IPS-NIHi7 (cell line): ENCODE measurements at regions not wholly inside any gene's neighbourhood (a gene's known extent, or its start where the extent isn't known, plus 50 kb on each side); places are given as distances from the start of the nearest gene placed in this dataset.
A peak's percentile ranks its signal among the peaks of the same experiment; 100 is the strongest.

Experiments
- DNase-seq: peaks from one replicate; pipeline ENCODE4 v3.0.0; 2012; ENCODE audit warnings: mixed read lengths; ENCODE audit errors: extremely low spot score

- no peak for DNase-seq
These were observed 171.3 kb downstream of the SNCA start for GRCh38 chr4:89665662-89666061.

GRCh38 chr4:89664521-89664920 is 172.4 kb downstream of the SNCA start:
- no peak for DNase-seq

DNA sequence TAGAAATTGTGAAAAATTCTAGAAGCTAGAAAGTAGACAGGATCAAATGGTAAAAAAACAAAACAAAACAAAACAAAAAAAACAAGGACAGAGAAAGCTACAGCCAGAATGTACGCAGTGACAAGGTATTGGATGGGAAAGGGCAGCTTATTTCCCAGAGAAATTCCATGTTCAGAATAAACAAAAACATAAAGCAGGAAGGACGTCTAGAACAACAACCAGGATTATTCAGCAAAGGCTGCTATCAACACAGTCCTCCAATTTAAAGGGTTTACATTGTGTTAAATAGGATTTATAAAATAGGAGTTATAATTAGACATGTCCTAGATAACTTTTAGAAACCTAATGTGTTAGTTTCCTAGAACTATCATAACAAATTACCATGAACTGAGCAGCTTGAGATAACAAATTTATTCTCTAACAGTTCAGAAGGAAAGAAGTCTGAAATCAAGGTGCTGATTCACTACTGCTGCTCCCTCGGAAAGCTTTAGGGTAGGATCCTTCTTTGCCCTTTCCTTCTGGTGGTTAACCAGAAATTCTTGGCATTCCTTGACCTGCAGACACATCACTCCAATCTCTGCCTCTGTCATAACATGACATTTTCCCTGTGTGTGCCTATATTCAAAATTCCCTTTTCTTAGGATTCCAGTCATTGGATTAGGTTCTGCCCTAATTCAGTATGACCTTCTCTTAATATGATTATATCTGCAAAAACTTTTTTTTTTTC is 175.6 kb downstream of the SNCA start:
- peak; percentile 37 for DNase-seq

DNA sequence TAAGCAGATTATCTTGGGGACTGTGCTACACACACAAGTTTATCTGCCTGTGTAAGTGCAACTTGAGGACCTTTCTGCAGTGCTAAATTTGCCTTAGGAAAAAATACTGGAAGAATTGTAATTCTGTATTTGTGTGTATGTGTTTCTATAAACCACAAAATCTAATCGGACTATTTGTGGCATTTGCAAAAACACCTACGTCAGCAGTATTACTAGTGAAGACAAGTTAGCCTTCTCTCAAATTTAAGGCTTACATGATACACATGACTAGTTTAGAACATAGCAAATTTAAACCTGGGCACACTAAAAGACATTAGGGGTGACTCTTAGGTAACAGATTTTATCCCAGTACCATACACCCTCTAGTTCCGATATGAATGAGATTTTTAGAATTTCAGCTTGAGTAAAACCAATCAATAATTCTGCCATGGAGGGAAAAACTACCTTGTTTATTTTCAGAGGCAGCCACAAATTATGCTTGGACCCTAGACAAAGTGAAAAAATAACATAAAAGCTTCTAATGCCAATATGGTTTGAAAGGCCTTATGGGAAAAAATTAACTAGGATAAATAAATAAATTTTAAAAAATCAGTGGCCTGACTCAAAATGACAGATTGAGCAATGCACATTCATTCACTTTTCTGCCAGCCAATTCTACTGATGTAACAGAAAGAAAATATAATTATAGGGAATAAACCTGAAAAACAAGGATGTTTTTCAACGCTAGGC is 176.4 kb downstream of the SNCA start:
- DNase-seq: no peak

DNA sequence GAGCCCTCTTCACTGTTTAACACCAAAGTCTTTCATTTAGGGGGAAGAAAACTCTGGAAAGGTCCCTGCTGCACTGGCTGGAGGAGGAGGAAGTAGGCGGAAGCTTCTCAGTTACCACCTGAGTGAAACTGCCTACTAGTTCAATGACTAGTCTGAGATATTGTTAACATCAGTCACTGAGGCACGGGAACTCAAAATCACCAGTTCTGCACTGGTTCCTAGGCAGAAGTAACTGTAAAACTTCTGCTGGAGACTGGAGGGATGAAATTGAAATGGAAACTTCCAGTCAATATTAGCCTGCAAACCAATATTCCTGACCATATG is 178.3 kb downstream of the SNCA start:
- no peak for DNase-seq

DNA sequence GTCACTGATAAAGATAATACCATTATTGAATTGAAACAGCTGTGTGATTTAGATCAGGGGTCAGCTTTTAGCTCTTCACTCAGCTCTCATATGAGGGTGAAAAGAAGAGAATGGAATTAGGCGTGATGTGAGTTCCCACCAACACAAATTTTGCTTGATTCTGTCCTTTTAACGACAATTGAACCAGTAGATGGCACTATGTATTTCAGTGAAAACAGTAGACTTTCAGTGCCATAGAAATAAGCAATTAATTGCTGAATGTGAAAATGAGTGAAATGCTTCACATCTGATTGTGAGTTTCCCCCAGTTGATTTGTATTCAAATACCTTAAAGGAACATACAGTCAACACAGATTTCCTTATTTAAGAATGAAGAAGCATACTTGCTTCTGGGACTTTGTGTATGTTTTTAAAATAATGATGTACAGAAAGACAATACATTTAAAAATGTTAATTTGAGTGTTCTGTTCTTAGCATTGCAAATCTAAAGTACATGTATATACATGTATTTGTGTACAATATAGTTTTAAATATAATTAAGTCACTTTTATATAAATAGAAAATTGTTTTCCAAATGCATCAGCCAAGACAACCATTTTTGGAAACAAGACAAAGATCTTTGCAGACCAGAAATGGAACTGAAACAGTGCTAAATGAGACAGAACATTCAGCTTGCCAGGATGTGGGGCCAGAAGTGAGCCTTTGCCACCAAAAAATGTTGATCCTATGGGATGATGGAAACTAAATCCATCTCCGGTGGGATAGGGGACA is 178.8 kb downstream of the SNCA start:
- peak; percentile 14 for DNase-seq

DNA sequence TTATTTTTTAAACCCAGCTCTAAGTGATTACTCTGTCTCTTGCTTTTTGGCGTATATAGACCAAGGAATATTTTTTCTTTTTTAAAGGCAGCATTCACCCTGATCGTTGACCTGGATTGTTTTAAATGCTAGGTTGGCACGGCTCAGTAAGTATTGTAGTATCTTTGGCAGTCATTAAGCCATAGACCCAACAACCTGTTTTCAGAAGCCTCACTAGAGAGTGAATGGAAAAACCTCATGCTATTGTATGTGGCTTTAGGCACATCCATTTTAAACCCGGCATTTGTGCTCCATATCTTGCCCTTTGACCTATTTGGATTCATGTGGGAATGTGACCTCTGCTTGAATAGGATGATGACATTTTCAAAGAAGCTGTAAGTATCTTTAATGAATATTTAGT is 183.9 kb downstream of the SNCA start:
- DNase-seq: no peak

GRCh38 chr4:89645482-89645881 is 191.5 kb downstream of the SNCA start:
- no peak for DNase-seq

DNA sequence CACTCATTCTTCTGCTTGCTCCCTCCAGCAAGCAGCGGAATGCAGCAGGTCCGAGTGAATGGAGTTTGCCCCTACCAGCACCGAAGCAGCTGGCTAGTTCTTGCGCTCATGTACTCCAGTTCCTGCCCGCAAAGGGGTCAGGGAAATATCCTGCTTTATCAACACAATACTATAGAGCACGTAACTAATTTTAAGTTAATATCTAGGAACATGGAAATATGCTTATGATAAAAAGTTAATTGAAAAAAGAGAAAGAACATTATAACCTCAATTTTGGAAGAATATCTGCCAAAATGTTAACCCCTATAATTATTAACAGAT is 195.6 kb downstream of the SNCA start:
- DNase-seq: no peak

- peak; percentile 86 for DNase-seq
These were observed 196.2 kb downstream of the SNCA start for GRCh38 chr4:89640620-89641366.

DNA sequence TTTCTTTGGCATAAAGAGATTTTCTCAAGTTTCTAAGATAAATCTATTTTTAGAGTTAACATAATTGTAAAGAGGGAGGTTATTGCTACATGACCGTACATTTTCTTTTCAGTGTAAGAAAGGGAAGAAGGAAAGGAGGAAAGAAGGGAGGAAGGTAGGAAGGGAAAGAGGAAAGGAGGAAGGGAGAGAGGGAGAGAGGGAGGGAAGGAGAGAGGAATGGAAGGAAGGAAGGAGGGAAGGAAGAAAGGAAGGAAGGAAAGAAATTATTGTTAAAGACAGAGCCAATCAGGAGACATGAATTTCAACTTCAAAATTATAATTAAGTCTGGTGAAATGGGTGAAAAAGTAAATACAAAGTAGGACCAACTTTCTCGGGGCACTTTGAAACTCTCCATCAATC is 197.6 kb downstream of the SNCA start:
- DNase-seq: no peak

DNA sequence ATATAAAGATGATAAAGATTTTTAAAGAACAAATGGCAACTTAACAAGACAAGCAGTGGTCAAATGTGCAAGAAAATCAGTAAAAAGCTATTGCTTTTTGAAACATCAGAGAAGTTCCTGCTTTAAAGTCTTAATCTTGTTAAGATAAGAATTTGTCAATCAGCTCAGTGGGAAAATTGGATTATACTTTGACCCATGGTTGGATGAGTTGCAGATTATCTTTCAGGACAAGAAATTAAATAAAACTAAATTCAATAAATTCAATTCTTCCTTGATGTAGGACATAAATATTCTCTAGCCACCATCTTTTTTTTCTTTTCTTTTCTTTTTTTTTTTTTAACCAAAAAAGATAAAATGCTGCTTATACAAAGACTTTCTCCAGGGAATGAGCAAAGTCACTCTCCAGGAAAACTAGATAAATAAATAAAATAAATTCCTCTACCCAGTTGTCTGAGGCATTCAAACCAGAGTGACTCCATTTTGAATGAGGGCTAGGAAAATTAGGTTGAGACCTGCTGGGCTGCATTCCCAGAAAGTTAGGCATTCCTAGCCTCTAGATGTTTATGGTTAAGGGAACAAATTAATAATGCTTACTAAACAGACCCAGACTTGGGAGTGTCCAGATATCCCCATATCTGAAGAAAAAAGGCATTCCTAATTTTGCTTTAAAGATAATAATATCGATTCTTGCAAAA is 211.2 kb downstream of the SNCA start:
- DNase-seq: no peak

DNA sequence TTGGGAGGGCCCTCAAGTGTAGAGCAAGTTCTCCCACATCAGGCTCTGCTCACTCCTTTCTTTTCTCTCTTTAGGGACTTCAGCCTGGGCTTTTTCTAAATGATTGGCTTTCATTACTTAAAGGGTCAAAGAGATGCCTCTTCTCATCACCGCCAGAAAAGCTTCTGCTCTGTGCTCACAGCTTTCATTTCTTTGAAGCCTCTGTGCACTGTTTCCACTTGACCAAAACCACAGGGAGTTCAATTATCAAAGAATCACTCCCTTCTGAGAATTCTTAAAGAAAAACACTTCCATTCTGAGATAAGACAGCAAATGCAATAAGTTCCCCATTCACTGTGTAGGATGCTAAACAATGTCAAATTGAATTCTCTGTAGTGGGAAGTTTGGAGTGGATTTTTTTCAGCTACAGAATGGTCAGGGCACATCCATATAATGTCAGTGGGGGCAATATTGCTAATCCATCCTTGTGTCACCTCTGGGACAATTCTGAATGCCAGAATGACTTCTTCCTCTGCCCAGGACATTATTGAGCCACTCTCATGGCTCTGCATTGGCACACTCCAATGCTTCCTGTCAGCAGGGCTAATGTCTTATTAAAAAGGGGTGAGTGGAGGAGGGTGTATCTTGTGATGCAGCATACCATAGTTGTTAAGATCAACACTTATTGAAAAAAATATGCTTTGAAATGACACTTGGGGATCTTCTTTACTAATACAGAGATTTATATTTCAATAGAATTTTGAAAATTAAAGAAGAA is 217.6 kb downstream of the SNCA start:
- DNase-seq: no peak

- DNase-seq: no peak
These were observed 218.8 kb downstream of the SNCA start for GRCh38 chr4:89618151-89618550.

- DNase-seq: no peak
These were observed 219.6 kb downstream of the SNCA start for GRCh38 chr4:89617317-89617716.

DNA sequence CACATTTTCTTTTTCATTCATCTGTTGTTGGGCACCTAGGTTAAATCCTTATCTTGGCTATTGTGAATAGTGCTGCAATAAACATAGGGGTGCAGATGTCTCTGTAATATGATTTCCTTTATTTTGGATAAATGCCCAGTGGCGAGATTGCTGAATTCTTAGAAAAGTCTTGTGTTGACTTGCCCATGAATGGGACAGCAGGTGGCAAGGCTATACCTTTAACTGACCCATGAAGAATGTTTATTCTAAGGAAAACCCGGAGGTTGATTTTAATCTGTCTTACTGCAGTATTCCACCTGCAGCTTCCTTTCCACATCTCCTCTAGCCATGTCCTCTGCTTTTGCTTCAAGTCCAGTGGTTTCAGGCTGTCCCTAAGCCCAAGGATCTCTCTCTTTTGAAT is 220.6 kb downstream of the SNCA start:
- DNase-seq: no peak

- no peak for DNase-seq
These were observed 221.9 kb downstream of the SNCA start for GRCh38 chr4:89615051-89615450.

DNA sequence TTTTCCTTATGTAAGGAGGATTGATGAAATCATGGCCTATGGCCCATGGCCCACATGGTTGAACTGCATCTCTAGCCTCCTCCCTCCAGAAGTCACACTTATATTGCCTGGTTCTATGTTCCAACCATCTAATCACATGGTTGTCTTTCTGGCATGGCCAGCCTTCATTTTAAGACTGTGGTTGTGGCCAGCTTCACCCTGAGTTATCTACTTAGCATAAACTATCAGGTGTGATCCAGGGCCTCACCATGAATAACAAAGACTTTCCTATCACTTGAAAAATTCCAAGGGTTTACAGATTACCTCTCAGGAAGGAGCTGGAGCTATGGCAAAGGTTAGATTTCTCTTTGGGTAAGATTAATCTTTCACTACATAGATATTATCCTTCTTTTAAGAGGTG is 222.8 kb downstream of the SNCA start:
- no peak for DNase-seq

GRCh38 chr4:89610236-89610635 is 226.7 kb downstream of the SNCA start:
- DNase-seq: no peak

- no peak for DNase-seq
These were observed 227.2 kb downstream of the SNCA start for GRCh38 chr4:89609756-89610155.

GRCh38 chr4:89604951-89605350 is 232.0 kb downstream of the SNCA start:
- DNase-seq: no peak
